ENCODE measurements at regions not wholly inside any gene's neighbourhood (a gene's known extent, or its start where the extent isn't known, plus 50 kb on each side); places are given as distances from the start of the nearest gene placed in this dataset.

- Mint-ChIP-seq H3K36me3 (ENCODE audit: low read depth) (no peaks in the 10 kb centered on the region), H3K27ac (no peak overlapping the region), H3K9me3 (no peaks in the 10 kb centered on the region), H3K4me1 (no peaks in the 10 kb centered on the region), H3K27me3 (peaks cover 3% of the 10 kb centered on the region), H3K4me3 (no peak overlapping the region)
- ATAC-seq (ENCODE audit: low read depth), result no peak
- no peak for DNase-seq
- POLR2A ChIA-PET, result no interaction called here
- intact Hi-C loops (cut with micrococcal nuclease), result no loop called here
- TF ChIP-seq CTCF (IDR thresholded peaks at IDR 0.05), result no peak
- CTCF ChIA-PET, result no interaction called here
These were observed 430.2 kb upstream of the MKI67 start for GRCh38 chr10:128556182-128557110.

GRCh38 chr10:128557149-128557710 lies 431.0 kb upstream of the MKI67 start:
- POLR2A ChIA-PET, result no interaction called here
- DNase-seq (no peak), ATAC-seq (ENCODE audit: low read depth) (no peak)
- Mint-ChIP-seq H3K4me3 (no peak overlapping the region), H3K27ac (no peak overlapping the region), H3K27me3 (peaks cover 3% of the 10 kb centered on the region), H3K9me3 (peaks cover 4% of the 10 kb centered on the region), H3K36me3 (ENCODE audit: low read depth) (no peaks in the 10 kb centered on the region), H3K4me1 (no peaks in the 10 kb centered on the region)
- TF ChIP-seq CTCF (IDR thresholded peaks at IDR 0.05), result no peak
- CTCF ChIA-PET, result no interaction called here
- intact Hi-C loops (cut with micrococcal nuclease), result no loop called here

DNA sequence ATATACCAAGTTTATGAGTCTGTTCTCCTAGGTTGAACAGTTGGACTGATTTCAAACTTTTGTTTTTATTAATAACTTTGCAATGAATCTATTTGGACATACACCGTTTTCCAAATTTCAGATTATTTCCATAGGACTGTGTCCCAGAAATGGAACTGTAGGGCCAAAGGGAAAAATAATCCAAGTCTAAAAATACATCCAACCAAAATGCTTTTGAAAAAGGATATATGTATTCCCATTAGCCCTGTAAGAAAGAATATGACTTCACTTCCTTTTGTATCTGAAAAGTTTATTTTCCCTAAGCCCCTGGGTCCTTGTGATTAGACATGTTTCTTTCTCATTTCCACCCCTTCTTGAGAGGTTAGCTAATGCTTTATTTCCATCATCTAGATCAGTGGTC lies 434.2 kb upstream of the MKI67 start:
- Mint-ChIP-seq H3K27ac (no peak overlapping the region), H3K4me1 (no peaks in the 10 kb centered on the region), H3K27me3 (no peaks in the 10 kb centered on the region), H3K36me3 (ENCODE audit: low read depth) (no peaks in the 10 kb centered on the region), H3K9me3 (peaks cover 4% of the 10 kb centered on the region), H3K4me3 (no peak overlapping the region)
- no peak for DNase-seq
- CTCF ChIA-PET, result no interaction called here
- no peak for TF ChIP-seq CTCF (IDR thresholded peaks at IDR 0.05)
- intact Hi-C loops (cut with micrococcal nuclease), result no loop called here
- ATAC-seq (ENCODE audit: low read depth), result no peak
- POLR2A ChIA-PET, result no interaction called here

DNA sequence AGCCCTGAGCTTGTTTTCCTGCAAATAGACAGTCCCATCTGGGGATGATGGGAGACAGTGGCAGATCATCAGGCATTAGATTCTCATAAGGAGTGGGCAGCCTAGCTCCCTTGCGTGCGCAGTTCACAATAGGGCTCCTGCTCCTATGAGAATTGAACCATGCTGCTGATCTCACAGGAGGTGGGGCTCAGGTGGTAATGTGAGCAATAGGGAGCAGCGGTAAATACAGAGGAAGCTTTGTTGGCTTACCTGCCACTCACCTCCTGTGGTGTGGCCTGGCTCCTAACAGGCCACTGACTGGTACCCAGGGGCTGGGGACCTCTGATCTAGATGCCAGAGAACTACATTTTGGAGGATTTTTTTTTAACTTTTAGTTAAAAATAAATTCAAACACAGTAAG lies 434.8 kb upstream of the MKI67 start:
- no peak for ATAC-seq (ENCODE audit: low read depth)
- H3K27me3 Mint-ChIP-seq, result no peaks in the 10 kb centered on the region
- CTCF ChIA-PET, result no interaction called here

More for the DNA sequence above, 434.8 kb upstream of the MKI67 start:
- Mint-ChIP-seq H3K9me3 (peaks cover 4% of the 10 kb centered on the region), H3K4me3 (no peak overlapping the region), H3K4me1 (no peaks in the 10 kb centered on the region), H3K36me3 (ENCODE audit: low read depth) (no peaks in the 10 kb centered on the region), H3K27ac (no peak overlapping the region)
- no peak for DNase-seq
- TF ChIP-seq CTCF (IDR thresholded peaks at IDR 0.05), result no peak
- POLR2A ChIA-PET, result no interaction called here
- intact Hi-C loops (cut with micrococcal nuclease), result no loop called here
